ENCODE measurements at regions not wholly inside any gene's neighbourhood (a gene's known extent, or its start where the extent isn't known, plus 50 kb on each side); places are given as distances from the start of the nearest gene placed in this dataset.

DNA sequence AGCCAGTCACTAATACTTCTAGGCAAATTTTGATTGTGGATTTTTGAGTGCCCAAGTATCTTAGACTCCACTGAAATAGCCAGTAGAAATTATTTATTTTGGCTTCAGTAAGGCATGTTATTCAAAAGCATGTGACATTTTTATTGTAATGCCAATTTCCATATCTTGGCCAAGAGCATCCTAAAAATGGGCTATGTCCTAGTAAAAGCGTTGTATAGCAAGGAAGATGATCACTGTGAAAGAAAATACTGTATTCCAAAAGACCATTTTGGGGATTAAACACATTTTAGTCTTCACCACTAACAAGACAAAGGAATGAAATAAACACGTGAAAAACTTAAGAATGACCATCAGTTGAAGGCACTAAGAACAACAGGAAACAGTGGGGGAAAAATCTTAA is 149.1 kb downstream of the NUFIP1 start (continued):
- TF ChIP-seq ZNF414 (CRISPR knock-in tag; IDR thresholded peaks at IDR 0.05) (no peak), GATAD2A (CRISPR knock-in tag; IDR thresholded peaks at IDR 0.05) (no peak), ZBTB44 (CRISPR knock-in tag; IDR thresholded peaks at IDR 0.05) (no peak)

GRCh38 chr13:44837250-44837649 is 152.0 kb downstream of the NUFIP1 start:
- Histone ChIP-seq H4K20me1 (ENCODE audit: insufficient read depth, low read length) (no peaks in the 10 kb centered on the region), H3K4me1 (ENCODE audit: insufficient read depth, low read length) (no peaks in the 10 kb centered on the region), H3K4me2 (ENCODE audit: low read depth, low read length) (no peak overlapping the region), H3K4me3 (replicated peaks in 1 of 3; ENCODE audit: insufficient read depth in 1 of 3, low read depth in 2 of 3, low read length in 3 of 3) (no peak overlapping the region), H3K79me2 (ENCODE audit: insufficient read depth, low read length) (no peaks in the 10 kb centered on the region), H3K9me3 (ENCODE audit: low read length) (no peaks in the 10 kb centered on the region), H2AFZ (ENCODE audit: low read length) (no peak overlapping the region), H3K36me3 (replicated peaks in 1 of 2; ENCODE audit: control insufficient read depth in 1 of 2, insufficient read depth in 2 of 2, low read length in 2 of 2) (no peaks in the 10 kb centered on the region), H3K27ac (ENCODE audit: extremely low read length, insufficient read depth, low read length) (no peak overlapping the region), H3K9ac (ENCODE audit: insufficient read depth, low read depth, low read length) (no peak overlapping the region), H3K27me3 (ENCODE audit: control insufficient read depth in 1 of 2, insufficient read depth in 2 of 2, low read length in 2 of 2) (peaks cover 0 to 2% of the 10 kb centered on the region in 2 experiments; a peak in 1 of 5 replicates)
- in situ Hi-C loops (cut with HindIII; ENCODE audit: extremely low pct_ligation_motif_present, low pct_unique_long_range_greater_than_20kb): no loop called here
- DNase-seq (ENCODE audit: low spot score) (no peak), ATAC-seq (no peak), FAIRE-seq (no peak)
- ChIA-PET CTCF (ENCODE audit: low intra/inter-chr PET ratio, low total read pairs) (no interaction called here), POLR2A (no interaction called here)
- intact Hi-C loops (cut with micrococcal nuclease; ENCODE audit: unreplicated experiment): no loop called here
- WGBS (ENCODE audit: low lambda C conversion rate): 17% methylated on average over 1 of the region's 1 CpG
- no TSS peak for BruUV-seq (replicated peaks)
- TF ChIP-seq NFYC (CRISPR knock-in tag; IDR thresholded peaks at IDR 0.05) (no peak), RORA (CRISPR knock-in tag; IDR thresholded peaks at IDR 0.05) (no peak), ZNF367 (CRISPR knock-in tag; IDR thresholded peaks at IDR 0.05; ENCODE audit: borderline replicate concordance) (no peak), SKIL (CRISPR knock-in tag; IDR thresholded peaks at IDR 0.05; ENCODE audit: borderline replicate concordance) (no peak), SKI (IDR thresholded peaks at IDR 0.05; ENCODE audit: partially characterized antibody) (no peak), JUN (CRISPR knock-in tag; IDR thresholded peaks at IDR 0.05) (no peak), RBAK (CRISPR knock-in tag; IDR thresholded peaks at IDR 0.05) (no peak), RXRA (CRISPR knock-in tag; IDR thresholded peaks at IDR 0.05) (no peak), ZNF136 (CRISPR knock-in tag; IDR thresholded peaks at IDR 0.05; ENCODE audit: low read depth) (no peak), IRF1 (CRISPR knock-in tag; IDR thresholded peaks at IDR 0.05; ENCODE audit: low read depth) (no peak), TAF15 (IDR thresholded peaks at IDR 0.05; ENCODE audit: low read depth, low read length, poor library complexity, severe bottlenecking) (no peak), ZNF251 (CRISPR knock-in tag; IDR thresholded peaks at IDR 0.05) (no peak), TFE3 (CRISPR knock-in tag; IDR thresholded peaks at IDR 0.05) (no peak), FOXO1 (CRISPR knock-in tag; IDR thresholded peaks at IDR 0.05) (no peak), ISL2 (CRISPR knock-in tag; IDR thresholded peaks at IDR 0.05) (no peak), ZNF556 (CRISPR knock-in tag; IDR thresholded peaks at IDR 0.05; ENCODE audit: borderline replicate concordance) (no peak)
